Fibroblast of pulmonary artery (primary cell): ENCODE measurements at regions not wholly inside any gene's neighbourhood (a gene's known extent, or its start where the extent isn't known, plus 50 kb on each side); places are given as distances from the start of the nearest gene placed in this dataset.

ENCODE experiments used
- DNase-seq: peaks from one replicate; pipeline ENCODE4 v3.0.0-alpha.2; 2010; ENCODE audit warnings: low read depth
- H3K4me3 ChIP-seq: replicated peaks from 2 replicates; pipeline ENCODE4 v1.5.1; 2011; ENCODE audit warnings: low read depth, mild to moderate bottlenecking, control low read depth, low read length, moderate library complexity
- TF ChIP-seq, protein P1 (sequence below): IDR thresholded peaks from 2 replicates; pipeline ENCODE4 v1.5.1; 2011; ENCODE audit warnings: mild to moderate bottlenecking, control low read depth, low read length, inconsistent platforms; ENCODE audit errors: missing control alignments

DNA sequence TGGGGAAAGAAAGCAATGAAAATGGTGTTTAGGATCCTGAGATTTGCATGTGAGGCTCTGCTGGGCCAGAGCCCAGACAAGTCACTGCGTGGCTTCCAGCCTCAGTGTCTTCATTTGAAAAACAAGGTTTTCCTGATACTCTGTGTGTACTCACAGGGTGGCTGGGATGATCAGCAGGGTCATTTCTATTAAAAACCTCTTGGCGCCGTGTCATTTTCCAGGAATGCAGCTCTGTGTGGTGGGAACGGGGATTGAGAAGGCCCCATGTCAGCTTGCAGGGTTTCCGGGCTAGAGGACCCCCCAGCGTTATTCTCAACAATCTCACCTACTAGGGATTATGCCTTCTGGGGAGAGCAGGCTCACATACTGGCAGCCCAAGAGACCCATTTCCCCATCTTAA is 73.5 kb downstream of the FOXL1 start:
- TF ChIP-seq, protein P1, sequence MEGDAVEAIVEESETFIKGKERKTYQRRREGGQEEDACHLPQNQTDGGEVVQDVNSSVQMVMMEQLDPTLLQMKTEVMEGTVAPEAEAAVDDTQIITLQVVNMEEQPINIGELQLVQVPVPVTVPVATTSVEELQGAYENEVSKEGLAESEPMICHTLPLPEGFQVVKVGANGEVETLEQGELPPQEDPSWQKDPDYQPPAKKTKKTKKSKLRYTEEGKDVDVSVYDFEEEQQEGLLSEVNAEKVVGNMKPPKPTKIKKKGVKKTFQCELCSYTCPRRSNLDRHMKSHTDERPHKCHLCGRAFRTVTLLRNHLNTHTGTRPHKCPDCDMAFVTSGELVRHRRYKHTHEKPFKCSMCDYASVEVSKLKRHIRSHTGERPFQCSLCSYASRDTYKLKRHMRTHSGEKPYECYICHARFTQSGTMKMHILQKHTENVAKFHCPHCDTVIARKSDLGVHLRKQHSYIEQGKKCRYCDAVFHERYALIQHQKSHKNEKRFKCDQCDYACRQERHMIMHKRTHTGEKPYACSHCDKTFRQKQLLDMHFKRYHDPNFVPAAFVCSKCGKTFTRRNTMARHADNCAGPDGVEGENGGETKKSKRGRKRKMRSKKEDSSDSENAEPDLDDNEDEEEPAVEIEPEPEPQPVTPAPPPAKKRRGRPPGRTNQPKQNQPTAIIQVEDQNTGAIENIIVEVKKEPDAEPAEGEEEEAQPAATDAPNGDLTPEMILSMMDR = no peak
- H3K4me3 ChIP-seq = no peak overlapping the region
- DNase-seq = no peak

DNA sequence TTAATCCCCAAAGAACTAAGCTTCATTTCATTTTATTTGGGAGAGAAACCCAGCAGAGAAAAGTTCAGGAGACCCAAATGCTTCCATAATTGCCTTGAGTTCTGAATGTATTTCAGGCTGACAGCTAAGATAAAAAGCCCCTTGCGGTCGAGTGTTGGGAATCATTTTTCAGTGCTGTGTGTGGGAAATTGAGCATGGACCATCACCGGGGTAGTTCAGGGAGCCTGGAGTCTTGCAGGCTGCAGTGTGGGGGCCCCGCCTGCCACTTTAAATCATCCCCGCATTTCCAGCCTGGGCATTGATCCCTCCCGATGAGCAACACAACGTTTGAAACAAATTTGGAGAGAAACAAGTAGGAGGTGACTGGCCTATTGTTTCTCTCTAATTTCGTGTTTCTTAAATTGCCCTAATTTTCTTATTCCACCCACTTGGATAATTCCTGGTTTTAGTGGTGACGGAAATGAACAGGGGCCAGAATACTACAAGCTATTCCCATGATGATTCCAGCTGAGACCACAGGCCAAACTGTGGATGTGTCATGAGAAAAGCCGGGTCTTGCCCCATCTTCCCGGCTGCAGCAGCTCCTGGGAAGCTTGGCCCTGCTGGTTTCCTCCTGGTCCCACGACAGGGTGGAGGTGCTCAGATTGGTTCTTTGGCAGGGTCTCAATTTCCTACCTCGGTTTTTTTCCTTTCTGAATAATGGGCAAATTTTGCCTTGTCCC is 75.1 kb downstream of the FOXL1 start:
- peak; percentile 21 for DNase-seq

DNA sequence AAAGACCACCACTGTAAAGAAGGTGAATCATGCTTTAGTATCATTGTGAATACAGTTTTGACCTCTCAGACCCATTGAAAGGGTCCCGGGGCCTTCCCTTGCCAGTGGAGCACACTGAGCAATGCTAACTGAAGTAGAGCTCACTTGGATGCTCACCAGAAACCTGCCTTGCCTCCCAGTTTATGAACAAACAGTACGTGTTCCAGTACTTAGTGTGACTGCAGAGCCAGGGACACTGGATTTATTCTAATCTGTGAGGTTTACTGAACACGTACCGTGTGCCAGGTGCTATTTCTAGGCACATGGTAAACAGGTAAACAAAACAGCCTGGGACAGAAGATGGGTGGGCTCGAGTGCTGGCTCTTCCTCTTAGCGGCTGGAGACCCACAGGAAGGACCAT is 79.6 kb downstream of the FOXL1 start:
- no peak overlapping the region for H3K4me3 ChIP-seq
- TF ChIP-seq, protein P1 = no peak
- DNase-seq = no peak

More for the DNA sequence above, 75.1 kb downstream of the FOXL1 start:
- no peak overlapping the region for H3K4me3 ChIP-seq
- TF ChIP-seq, protein P1 = no peak

DNA sequence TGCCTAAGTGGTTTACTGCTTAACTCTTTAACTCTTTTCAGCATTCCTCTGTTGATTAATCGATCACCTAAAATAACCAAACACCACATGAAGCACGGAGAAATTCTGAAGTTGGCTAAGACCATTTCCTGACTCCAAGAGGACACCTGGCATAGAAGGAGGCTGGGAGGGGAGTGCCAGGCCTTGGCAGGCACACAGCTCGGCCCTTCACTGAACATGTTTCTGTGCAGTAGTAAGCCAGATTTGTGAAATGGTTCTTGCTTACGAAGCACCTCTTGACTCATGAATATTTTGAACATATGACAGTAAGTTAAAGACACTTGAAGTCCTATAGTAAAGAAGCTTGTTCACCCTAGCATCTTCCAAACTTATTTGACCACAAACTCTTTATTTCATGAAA is 82.3 kb downstream of the FOXL1 start:
- no peak for DNase-seq

DNA sequence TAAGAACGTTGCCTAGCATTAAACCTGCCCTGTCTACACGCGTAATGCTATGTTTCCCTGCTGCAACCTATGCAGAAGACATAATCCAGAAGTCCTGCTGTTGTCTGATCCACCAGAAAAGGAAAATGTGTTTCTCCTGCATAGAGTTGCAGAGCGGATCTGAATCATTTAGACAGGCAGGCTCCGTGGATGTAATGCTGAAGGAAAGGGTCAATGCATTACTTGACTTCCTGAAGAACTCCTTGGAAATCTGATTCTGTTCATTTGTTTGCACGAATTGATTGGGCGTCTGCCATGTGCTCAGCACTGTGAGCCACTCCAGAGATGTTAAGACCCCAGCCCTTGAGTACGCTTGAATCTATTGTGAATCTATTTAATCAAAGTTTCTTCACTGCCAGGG is 83.4 kb downstream of the FOXL1 start:
- TF ChIP-seq, protein P1 = no peak
- H3K4me3 ChIP-seq = no peak overlapping the region
- DNase-seq = peak; percentile 18

More for the DNA sequence above, 82.3 kb downstream of the FOXL1 start:
- TF ChIP-seq, protein P1 = no peak
- no peak overlapping the region for H3K4me3 ChIP-seq

DNA sequence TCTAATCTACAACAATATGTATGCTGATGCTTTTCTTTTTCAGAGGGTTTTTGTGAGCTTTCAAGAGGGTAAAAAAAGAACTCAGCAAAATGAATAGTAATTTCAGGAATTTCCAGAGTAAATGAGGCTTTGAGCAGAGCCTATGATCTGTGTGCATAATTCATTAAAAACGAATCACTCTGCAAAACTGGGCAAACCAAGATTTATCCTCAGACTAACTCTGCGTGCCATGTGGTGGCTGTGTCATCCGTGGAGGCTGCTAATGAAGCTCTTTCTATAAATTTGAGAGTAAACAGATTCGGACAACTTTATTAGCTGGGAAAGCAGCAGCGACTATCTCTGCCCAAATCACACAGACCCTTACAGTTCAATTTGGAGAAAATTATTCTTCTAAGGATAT is 83.8 kb downstream of the FOXL1 start:
- TF ChIP-seq, protein P1 = no peak
- no peak overlapping the region for H3K4me3 ChIP-seq
- no peak for DNase-seq

DNA sequence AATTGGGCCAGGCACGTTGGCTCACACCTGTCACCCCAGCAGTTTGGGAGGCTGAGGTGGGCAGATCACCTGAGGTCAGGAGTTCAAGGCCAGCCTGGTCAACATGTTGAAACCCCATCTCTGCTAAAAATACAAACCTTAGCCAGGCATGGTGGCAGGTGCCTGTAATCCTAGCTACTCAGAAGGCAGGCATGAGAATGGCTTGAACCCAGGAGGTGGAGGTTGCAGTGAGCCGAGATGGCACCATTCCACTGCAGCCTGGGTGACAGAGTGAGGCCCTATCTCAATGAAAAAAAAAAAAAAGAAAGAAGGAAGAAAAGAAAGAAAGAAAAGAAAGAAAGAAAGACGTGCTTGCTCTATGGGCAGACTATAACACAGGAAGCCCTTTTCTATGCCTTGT is 84.4 kb downstream of the FOXL1 start:
- no peak for DNase-seq
- TF ChIP-seq, protein P1 = no peak
- no peak overlapping the region for H3K4me3 ChIP-seq
